Mucosa of descending colon (tissue), 3 donors: ENCODE measurements at regions not wholly inside any gene's neighbourhood (a gene's known extent, or its start where the extent isn't known, plus 50 kb on each side); places are given as distances from the start of the nearest gene placed in this dataset.
A peak's percentile ranks its signal among the peaks of the same experiment; 100 is the strongest.

ENCODE experiments used
- ATAC-seq: fragments of 200-7000 bp; cut with Tn5 transposase; one replicate; pipeline ENCODE4 v1.9.1; 2020; ENCODE audit warnings: mild to moderate bottlenecking, moderate library complexity
- DNase-seq, 3 donors: peaks; one replicate each; pipeline ENCODE4 v3.0.0-alpha.2; 2020
- H3K36me3 ChIP-seq: fragments of 200-600 bp; one replicate; pipeline ENCODE4 v1.8.0; 2021; ENCODE audit warnings: low read depth, mild to moderate bottlenecking
- H3K4me1 ChIP-seq: fragments of 200-600 bp; one replicate; pipeline ENCODE4 v1.8.0; 2021; ENCODE audit warnings: low read depth, mild to moderate bottlenecking
- H3K4me3 ChIP-seq: fragments of 200-600 bp; one replicate; pipeline ENCODE4 v1.8.0; 2021; ENCODE audit warnings: mild to moderate bottlenecking
- H3K9me3 ChIP-seq: fragments of 200-600 bp; one replicate; pipeline ENCODE4 v1.8.0; 2021; ENCODE audit warnings: mild to moderate bottlenecking
- CTCF ChIP-seq: fragments of 200-600 bp; IDR thresholded peaks from one replicate; pipeline ENCODE4 v1.8.0; 2022; ENCODE audit warnings: antibody characterized with exemption, mild to moderate bottlenecking
- intact Hi-C, 2 donors: fragments of 100-400 bp; cut with DNase I in 1 of 2; cut with micrococcal nuclease in 1 of 2; formaldehyde crosslinking; loops; one replicate each; pipeline versions ENCODE4 v1.11.0 to v1.11.1; 2022; cut with DNase I, micrococcal nuclease
- donor health status: DM: no; HTN: no; CAD: no; lungs with moderate emphysema.
- donor health status: DM: no; HTN: no; CAD: no.
- donor health status: DM: no; HTN: yes; CAD: no.

- no peaks in the 10 kb centered on the region for H3K9me3 ChIP-seq
- no peaks in the 10 kb centered on the region for H3K36me3 ChIP-seq
- H3K4me3 ChIP-seq, result no peak overlapping the region
- intact Hi-C loops, result no loop called here
- DNase-seq (peak in 1 of 3 donors; percentile 26), ATAC-seq (no peak)
- no peak for TF ChIP-seq CTCF
- no peaks in the 10 kb centered on the region for H3K4me1 ChIP-seq
These were observed 221.6 kb upstream of the CTNND2 start for GRCh38 chr5:12125895-12126294.

- Histone ChIP-seq H3K4me3 (no peak overlapping the region), H3K9me3 (no peaks in the 10 kb centered on the region), H3K36me3 (no peaks in the 10 kb centered on the region), H3K4me1 (no peaks in the 10 kb centered on the region)
- no peak for DNase-seq
- TF ChIP-seq CTCF, result no peak
- ATAC-seq, result no peak
- intact Hi-C loops, result no loop called here
These were observed 215.4 kb upstream of the CTNND2 start for GRCh38 chr5:12119657-12120056.

GRCh38 chr5:12114075-12114474 lies 209.8 kb upstream of the CTNND2 start:
- no peaks in the 10 kb centered on the region for H3K9me3 ChIP-seq
- no peak for TF ChIP-seq CTCF
- H3K36me3 ChIP-seq, result no peaks in the 10 kb centered on the region
- ATAC-seq (no peak), DNase-seq (no peak)
- peaks cover 5% of the 10 kb centered on the region for H3K4me1 ChIP-seq
- H3K4me3 ChIP-seq, result no peak overlapping the region
- intact Hi-C loops, result no loop called here

- Histone ChIP-seq H3K4me3 (no peak overlapping the region), H3K9me3 (no peaks in the 10 kb centered on the region), H3K4me1 (peaks cover 5% of the 10 kb centered on the region), H3K36me3 (no peaks in the 10 kb centered on the region)
- intact Hi-C loops, result no loop called here
- ATAC-seq (no peak), DNase-seq (no peak)
- no peak for TF ChIP-seq CTCF
These were observed 208.8 kb upstream of the CTNND2 start for GRCh38 chr5:12113062-12113461.

GRCh38 chr5:12111261-12111660 lies 207.0 kb upstream of the CTNND2 start:
- no peak overlapping the region for H3K4me3 ChIP-seq
- DNase-seq (no peak), ATAC-seq (peak; percentile 84)
- TF ChIP-seq CTCF, result no peak
- intact Hi-C loops, result no loop called here
- no peaks in the 10 kb centered on the region for H3K9me3 ChIP-seq
- H3K4me1 ChIP-seq, result peaks cover 5% of the 10 kb centered on the region
- H3K36me3 ChIP-seq, result no peaks in the 10 kb centered on the region

GRCh38 chr5:12110629-12111028 lies 206.4 kb upstream of the CTNND2 start:
- DNase-seq, result no peak
- no peak for TF ChIP-seq CTCF
- H3K4me1 ChIP-seq, result peaks cover 5% of the 10 kb centered on the region
- intact Hi-C loops, result no loop called here
- peak; percentile 61 for ATAC-seq
- H3K36me3 ChIP-seq, result no peaks in the 10 kb centered on the region
- H3K9me3 ChIP-seq, result no peaks in the 10 kb centered on the region
- H3K4me3 ChIP-seq, result no peak overlapping the region
